Gastrocnemius medialis (tissue), 4 donors: ENCODE measurements at regions not wholly inside any gene's neighbourhood (a gene's known extent, or its start where the extent isn't known, plus 50 kb on each side); places are given as distances from the start of the nearest gene placed in this dataset.

ENCODE experiments used
- ATAC-seq, 2 donors: fragments of 150-250 bp; one replicate each; pipeline ENCODE4 v1.9.1; 2016
- DNase-seq, 2 donors: peaks; one replicate each; pipeline ENCODE4 v3.0.0-alpha.2; 2019
- H3K27ac ChIP-seq, 4 donors: fragments of 200-600 bp; sonication (generic); 1 replicate in 1 of 4; 2 replicates in 3 of 4; pipeline ENCODE4 v1.5.1; 2016 to 2018; ENCODE audit warnings: mild to moderate bottlenecking in 2 of 4, moderate library complexity in 1 of 4
- H3K27me3 ChIP-seq, 3 donors: fragments of 200-600 bp; sonication (generic) in 2 of 3; 1 replicate in 1 of 3; 2 replicates in 2 of 3; pipeline versions ENCODE4 v1.5.1 to v1.6.0; 2016 to 2019; ENCODE audit warnings: mild to moderate bottlenecking in 1 of 3, moderate library complexity in 1 of 3
- H3K36me3 ChIP-seq, 2 donors: fragments of 200-600 bp; sonication (generic) in 1 of 2; one replicate each; pipeline ENCODE4 v1.5.1; 2017 to 2018
- H3K4me1 ChIP-seq, 2 donors: fragments of 200-600 bp; sonication (generic) in 1 of 2; one replicate each; pipeline ENCODE4 v1.5.1; 2016 to 2017; ENCODE audit warnings: mild to moderate bottlenecking in 2 of 2
- H3K4me3 ChIP-seq, 4 donors: fragments of 200-600 bp; sonication (generic) in 3 of 4; 1 replicate in 1 of 4; 2 replicates in 3 of 4; pipeline ENCODE4 v1.5.1; 2016 to 2019; ENCODE audit warnings: mild to moderate bottlenecking in 2 of 4
- H3K9me3 ChIP-seq, 3 donors: fragments of 200-600 bp; sonication (generic) in 2 of 3; 1 replicate in 1 of 3; 2 replicates in 2 of 3; pipeline ENCODE4 v1.5.1; 2016 to 2019
- POLR2A ChIP-seq, 2 donors: fragments of 450-650 bp; IDR thresholded peaks; one replicate each; pipeline ENCODE4 v1.6.1; 2017; ENCODE audit warnings: antibody characterized with exemption in 2 of 2, mild to moderate bottlenecking in 2 of 2, moderate library complexity in 2 of 2
- in situ Hi-C, 4 donors: fragments of 200-750 bp; cut with MboI; loops; one replicate each; pipeline versions ENCODE4 v1.15.0 to v1.8.0; 2017; ENCODE audit warnings: low sequenced_read_pairs in 4 of 4
- intact Hi-C: fragments of 100-400 bp; cut with DNase I; formaldehyde crosslinking; loops from one replicate; pipeline ENCODE4 v1.15.1; 2023; ENCODE audit warnings: low total_unique reads
- TF ChIP-seq, protein P1 (sequence below), 5 experiments: fragments of 450-650 bp in 3 of 5; fragments of 200-600 bp in 2 of 5; sonication (generic) in 2 of 5; IDR thresholded peaks in 4 of 5; conservative IDR thresholded peaks in 1 of 5; 1 replicate in 4 of 5; 2 replicates in 1 of 5; pipeline ENCODE4 v1.5.1; 2016 to 2019; ENCODE audit warnings: antibody characterized with exemption in 5 of 5, mild to moderate bottlenecking in 3 of 5, moderate library complexity in 3 of 5

- no peaks in the 10 kb centered on the region for H3K4me1 ChIP-seq
- no peak overlapping the region for H3K27ac ChIP-seq
- in situ Hi-C loops (no loop called here), intact Hi-C loops (no loop called here)
- no peak overlapping the region for H3K4me3 ChIP-seq
- DNase-seq (no peak), ATAC-seq (no peak)
- no peaks in the 10 kb centered on the region for H3K36me3 ChIP-seq
- TF ChIP-seq, protein P1, sequence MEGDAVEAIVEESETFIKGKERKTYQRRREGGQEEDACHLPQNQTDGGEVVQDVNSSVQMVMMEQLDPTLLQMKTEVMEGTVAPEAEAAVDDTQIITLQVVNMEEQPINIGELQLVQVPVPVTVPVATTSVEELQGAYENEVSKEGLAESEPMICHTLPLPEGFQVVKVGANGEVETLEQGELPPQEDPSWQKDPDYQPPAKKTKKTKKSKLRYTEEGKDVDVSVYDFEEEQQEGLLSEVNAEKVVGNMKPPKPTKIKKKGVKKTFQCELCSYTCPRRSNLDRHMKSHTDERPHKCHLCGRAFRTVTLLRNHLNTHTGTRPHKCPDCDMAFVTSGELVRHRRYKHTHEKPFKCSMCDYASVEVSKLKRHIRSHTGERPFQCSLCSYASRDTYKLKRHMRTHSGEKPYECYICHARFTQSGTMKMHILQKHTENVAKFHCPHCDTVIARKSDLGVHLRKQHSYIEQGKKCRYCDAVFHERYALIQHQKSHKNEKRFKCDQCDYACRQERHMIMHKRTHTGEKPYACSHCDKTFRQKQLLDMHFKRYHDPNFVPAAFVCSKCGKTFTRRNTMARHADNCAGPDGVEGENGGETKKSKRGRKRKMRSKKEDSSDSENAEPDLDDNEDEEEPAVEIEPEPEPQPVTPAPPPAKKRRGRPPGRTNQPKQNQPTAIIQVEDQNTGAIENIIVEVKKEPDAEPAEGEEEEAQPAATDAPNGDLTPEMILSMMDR (IDR thresholded peaks at IDR 0.05 in 4 of 5, conservative IDR thresholded peaks at IDR 0.05 in 1 of 5): no peak
- TF ChIP-seq POLR2A (IDR thresholded peaks at IDR 0.05): no peak
- no peaks in the 10 kb centered on the region for H3K9me3 ChIP-seq
- no peaks in the 10 kb centered on the region for H3K27me3 ChIP-seq
Measured at GRCh38 chr18:1796636-1797035, 774.7 kb downstream of the METTL4 start.

GRCh38 chr18:1797235-1797634 lies 774.1 kb downstream of the METTL4 start:
- Histone ChIP-seq H3K9me3 (no peaks in the 10 kb centered on the region), H3K4me1 (no peaks in the 10 kb centered on the region), H3K4me3 (no peak overlapping the region), H3K27ac (no peak overlapping the region), H3K27me3 (no peaks in the 10 kb centered on the region), H3K36me3 (no peaks in the 10 kb centered on the region)
- no peak for DNase-seq
- intact Hi-C loops (no loop called here), in situ Hi-C loops (no loop called here)
- no peak for TF ChIP-seq POLR2A (IDR thresholded peaks at IDR 0.05)
- TF ChIP-seq, protein P1 (IDR thresholded peaks at IDR 0.05 in 4 of 5, conservative IDR thresholded peaks at IDR 0.05 in 1 of 5): no peak
- no peak for ATAC-seq

- Histone ChIP-seq H3K4me3 (no peak overlapping the region), H3K27ac (no peak overlapping the region), H3K27me3 (no peaks in the 10 kb centered on the region), H3K9me3 (no peaks in the 10 kb centered on the region), H3K36me3 (no peaks in the 10 kb centered on the region), H3K4me1 (no peaks in the 10 kb centered on the region)
- TF ChIP-seq, protein P1 (IDR thresholded peaks at IDR 0.05 in 4 of 5, conservative IDR thresholded peaks at IDR 0.05 in 1 of 5): no peak
- TF ChIP-seq POLR2A (IDR thresholded peaks at IDR 0.05): no peak
- intact Hi-C loops (no loop called here), in situ Hi-C loops (no loop called here)
- DNase-seq: no peak
- ATAC-seq: no peak
Measured at GRCh38 chr18:1805521-1805920, 765.8 kb downstream of the METTL4 start.

DNA sequence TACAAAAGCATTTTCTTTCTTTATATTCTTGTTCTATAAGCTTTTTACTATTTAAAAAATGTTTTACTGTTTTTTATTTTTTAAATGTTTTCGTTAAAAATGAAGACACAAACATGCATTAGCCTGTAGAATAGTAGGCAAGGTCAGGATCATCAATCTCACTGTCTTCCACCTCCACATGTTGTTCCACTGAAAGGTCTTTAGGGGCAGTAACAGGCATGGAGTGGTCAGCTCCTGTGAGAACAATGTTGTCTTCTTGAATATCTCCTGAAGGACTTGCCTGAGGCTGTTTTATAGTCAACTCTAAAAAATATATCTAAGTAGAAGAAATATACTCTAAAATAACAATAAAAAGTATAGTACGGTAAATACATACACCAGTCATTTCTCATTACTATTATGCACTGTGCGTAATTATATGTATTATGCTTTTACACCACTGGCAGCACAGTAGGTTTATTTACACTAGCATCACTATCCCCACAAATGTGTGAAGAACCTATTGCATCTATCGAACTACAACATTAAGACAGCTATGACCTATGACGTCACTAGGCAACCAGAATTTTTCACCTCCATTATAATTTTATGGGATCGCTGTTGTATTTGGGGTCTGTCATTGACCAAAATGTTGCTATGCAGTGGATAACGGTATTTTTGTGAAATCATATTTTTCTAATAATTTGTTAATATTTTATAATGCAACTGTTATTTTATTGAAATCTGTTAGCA lies 764.3 kb downstream of the METTL4 start:
- intact Hi-C loops (no loop called here), in situ Hi-C loops (no loop called here)
- TF ChIP-seq, protein P1 (IDR thresholded peaks at IDR 0.05 in 4 of 5, conservative IDR thresholded peaks at IDR 0.05 in 1 of 5): no peak
- TF ChIP-seq POLR2A (IDR thresholded peaks at IDR 0.05): no peak
- Histone ChIP-seq H3K4me1 (no peaks in the 10 kb centered on the region), H3K36me3 (no peaks in the 10 kb centered on the region), H3K27ac (no peak overlapping the region), H3K27me3 (no peaks in the 10 kb centered on the region), H3K9me3 (no peaks in the 10 kb centered on the region), H3K4me3 (no peak overlapping the region)
- ATAC-seq (no peak), DNase-seq (no peak)

DNA sequence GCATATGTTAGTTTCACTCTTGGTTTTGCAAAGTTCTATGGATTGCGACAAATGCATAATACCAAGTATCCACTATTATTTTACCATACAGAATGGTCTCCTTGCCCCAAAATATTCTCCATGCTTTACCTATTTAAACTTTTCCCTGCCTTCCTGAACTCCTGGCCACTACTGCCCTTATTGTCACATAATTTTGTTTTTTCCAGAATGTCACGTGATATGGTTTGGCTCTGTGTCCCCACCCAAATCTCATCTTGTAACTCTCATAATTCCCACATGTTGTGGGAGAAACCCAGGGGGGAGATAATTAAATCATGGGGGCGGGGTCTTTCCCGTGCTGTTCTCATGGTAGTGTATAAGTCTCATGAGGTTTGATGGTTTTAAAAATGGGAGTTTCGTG lies 760.0 kb downstream of the METTL4 start:
- in situ Hi-C loops: no loop called here

More for the DNA sequence above, 760.0 kb downstream of the METTL4 start:
- no peak for ATAC-seq
- Histone ChIP-seq H3K27ac (no peak overlapping the region), H3K9me3 (no peaks in the 10 kb centered on the region), H3K27me3 (no peaks in the 10 kb centered on the region), H3K4me1 (no peaks in the 10 kb centered on the region), H3K4me3 (no peak overlapping the region), H3K36me3 (no peaks in the 10 kb centered on the region)
- intact Hi-C loops: no loop called here
- TF ChIP-seq, protein P1 (IDR thresholded peaks at IDR 0.05 in 4 of 5, conservative IDR thresholded peaks at IDR 0.05 in 1 of 5): no peak
- TF ChIP-seq POLR2A (IDR thresholded peaks at IDR 0.05): no peak
- no peak for DNase-seq
